GM19193 (cell line): ENCODE measurements at regions not wholly inside any gene's neighbourhood (a gene's known extent, or its start where the extent isn't known, plus 50 kb on each side); places are given as distances from the start of the nearest gene placed in this dataset.

Experiments used
- POLR2A ChIP-seq: IDR thresholded peaks from 4 replicates; pipeline ENCODE4 v1.6.1; 2011; ENCODE audit not compliant: insufficient read depth, insufficient read length; ENCODE audit errors: extremely low read depth

DNA sequence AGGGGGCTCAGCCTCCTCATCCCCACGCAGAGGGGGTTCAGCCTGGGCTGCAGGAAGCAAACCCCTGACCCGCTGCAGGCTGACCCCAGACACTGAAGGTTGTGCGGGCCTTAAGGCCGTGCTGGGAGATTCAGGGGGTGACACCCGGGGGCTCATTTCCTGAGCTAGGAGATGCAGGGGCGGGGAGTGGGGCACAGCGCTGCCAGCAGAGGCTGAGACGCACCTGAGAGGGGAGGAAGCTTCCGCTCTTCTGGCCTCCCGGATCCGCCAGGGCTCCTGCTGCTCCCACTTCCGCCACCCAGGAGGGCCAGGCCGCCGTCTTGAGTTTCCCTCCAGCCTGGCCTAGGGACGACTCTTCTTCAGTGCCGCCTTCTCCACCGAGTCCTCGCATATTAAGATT lies 173.2 kb upstream of the FOXF1 start:
- no peak for TF ChIP-seq POLR2A

DNA sequence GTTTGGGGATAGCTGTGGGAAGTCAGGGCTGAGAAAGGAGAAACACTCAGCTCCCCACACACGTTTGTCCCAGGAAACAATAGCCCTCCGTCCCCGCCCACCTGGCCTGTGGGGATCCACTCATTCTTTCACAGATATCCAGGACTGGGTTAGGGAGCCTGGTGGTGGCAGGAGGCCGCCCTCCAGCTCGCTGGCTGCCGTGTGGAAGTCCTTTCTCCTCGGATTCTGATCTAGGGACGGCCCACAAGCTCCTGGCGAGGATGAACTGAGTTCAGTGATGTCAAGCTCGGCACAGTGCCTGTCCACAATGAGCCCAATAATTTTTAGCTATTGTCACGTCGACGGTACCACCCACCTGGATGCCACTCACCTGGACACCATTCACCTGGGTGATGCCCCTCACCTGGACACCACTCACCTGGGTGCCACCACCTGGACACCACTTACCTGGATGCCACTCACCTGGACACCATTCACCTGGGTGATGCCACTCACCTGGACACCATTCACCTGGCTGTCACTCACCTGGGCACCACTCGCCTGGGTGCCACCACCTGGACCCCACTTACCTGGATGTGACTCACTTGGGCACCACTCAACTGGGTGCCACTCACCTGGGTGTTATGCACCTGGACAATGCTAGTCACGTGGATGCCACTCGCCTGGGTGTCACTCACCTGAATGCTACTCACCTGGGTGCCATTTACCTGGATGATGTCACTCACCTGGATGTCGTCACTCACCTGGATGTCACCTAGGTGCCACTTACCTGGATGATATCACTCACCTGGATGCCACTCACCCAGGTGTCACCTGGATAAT lies 172.5 kb upstream of the FOXF1 start:
- no peak for TF ChIP-seq POLR2A

DNA sequence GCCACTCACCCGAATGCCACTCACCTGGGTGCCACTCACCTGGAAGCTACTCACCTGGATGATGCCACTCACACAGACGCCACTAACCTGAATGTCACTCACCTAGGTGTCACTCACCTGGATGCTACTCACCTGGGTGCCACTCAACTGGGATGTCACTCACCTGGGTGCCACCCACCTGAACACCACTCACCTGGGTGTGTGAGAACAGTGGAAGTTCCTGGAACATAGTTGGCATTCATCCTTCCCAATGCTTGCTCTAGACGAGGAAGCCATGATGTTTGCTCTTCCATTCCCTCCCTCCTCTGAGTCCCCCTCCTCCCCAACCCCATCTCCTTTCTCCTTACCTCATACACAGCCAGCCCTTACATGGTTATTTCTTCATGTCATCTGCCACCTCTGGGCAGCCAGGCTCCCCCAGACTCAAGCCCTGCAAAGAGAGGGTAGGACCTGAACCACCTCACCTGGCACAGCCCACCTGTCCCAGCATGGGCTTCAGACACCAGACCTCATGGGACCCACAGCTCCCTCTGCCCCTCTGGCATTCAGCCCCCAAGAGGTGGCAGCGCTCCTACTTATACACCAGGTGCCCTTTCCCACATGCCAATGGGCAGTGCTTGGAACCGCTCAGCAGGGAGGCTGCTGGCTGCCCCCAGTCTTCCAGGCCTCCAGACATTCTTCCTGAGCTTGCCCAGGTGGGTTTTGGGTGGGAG lies 171.8 kb upstream of the FOXF1 start:
- TF ChIP-seq POLR2A: no peak

DNA sequence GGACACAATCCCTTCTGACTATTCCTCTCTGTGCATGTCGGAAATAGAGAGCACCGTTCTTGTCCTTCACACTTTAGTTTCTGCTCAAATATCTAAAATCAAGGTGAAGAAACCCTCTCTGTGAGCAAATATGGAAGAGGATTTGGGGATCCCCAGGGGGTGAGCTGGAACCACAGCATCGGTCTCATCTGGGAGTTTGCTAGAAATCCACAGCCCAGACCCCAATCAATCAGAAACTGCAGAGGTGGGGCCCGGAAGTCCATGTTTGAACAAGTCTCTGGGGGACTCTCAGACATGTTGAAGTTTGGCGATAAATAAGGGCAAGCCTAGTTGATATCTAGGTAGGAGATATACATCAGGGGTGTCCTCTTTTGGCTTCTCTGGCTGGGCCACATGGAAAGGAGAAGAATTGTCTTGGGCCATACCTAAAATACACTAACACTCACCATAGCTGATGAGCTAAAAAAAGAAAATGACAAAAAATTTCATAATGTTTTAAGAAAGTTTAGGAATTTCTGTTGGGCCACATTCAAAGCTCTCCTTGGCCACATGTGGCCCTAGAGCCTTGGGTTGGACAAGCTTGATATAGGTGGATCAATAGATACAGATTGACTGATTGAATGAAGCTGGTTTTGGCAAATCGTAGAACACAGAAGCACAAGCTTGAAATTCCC lies 168.0 kb upstream of the FOXF1 start:
- TF ChIP-seq POLR2A: no peak

DNA sequence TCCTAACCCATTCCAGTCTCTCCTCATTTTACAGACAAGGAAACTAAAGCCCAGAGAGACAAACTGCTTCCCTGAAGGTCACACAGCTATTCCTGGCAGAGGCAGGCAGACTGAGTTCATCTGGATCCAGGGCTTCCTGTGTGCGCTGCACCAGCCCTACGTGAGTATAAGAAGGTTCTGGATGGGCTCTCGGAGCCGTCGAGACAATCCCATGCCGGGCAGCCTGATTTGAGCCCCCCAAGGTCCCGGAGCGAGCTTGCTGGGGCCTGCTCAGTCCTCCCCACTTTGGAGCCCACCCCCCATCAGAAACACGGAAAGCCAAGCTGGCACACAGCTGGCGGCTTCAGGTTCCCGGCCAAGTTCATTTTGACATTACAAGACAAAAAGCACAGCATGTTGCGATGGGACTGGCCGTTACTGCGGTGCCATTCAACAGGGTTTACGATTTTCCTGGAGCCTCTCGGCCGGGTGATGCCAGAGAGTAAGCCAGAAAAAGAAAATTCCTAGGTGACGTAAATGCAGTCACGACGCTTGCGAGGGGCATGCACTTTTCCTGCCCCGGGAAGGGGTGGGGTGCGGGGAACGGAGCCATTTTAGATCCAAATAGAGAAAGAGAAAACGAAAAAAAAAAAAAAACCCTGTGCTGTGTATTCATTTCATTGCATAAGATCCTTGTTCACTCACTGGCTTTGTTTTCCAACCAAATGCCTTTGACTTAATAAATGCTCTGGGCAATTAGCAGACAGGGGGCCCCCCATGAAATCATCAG lies 167.1 kb upstream of the FOXF1 start:
- no peak for TF ChIP-seq POLR2A

DNA sequence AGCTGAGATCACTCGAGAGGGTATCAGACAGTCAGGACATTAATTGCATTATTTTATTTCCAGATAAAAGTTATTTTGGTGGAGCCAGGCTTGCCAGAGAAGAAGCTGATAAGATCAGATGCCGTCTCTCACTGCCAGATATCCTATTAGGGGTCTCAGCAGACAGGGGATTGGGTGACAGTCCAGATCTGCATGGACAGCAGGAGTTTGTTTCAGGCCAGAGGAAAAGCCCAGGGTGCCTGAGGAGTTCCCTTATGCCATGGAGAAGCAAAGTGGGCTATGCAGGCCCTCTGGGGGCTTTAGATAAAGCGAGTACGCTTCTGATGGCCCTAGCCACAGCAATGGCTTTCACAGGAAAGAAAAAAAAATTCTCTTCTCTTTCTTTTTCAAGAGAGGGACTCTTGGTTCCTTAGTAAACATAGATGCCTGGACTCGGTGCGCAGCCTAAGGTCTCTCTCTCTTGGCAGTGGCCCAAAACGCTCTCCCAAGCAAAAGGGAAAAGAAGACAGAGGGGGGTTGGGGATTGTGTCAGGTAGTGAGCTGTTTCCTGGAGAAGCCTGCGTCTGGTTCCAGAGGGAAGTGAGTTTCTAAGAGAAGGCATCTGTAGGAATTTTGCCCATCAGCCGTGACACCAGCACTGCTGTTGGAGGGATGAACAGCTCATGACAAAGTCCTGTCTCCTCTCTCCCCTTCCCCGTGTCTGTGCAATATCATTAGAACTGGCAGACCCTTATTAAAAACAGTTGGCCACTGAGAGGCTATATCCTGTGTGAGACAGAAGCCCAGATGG lies 166.3 kb upstream of the FOXF1 start:
- no peak for TF ChIP-seq POLR2A

DNA sequence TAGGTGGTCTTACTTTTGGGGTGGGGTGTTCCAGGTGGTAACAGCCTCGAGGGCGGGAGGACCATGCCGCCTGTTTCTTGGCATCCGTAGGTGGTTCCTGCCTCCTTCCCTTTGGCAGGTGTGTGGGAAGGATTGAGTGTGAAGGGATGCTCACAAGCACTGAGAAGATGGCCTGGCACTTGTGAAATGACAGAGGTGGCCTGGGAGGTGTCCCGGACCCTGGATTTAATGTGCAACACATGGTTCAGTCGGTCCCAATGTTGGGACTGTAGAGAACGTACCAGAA lies 165.8 kb upstream of the FOXF1 start:
- no peak for TF ChIP-seq POLR2A

DNA sequence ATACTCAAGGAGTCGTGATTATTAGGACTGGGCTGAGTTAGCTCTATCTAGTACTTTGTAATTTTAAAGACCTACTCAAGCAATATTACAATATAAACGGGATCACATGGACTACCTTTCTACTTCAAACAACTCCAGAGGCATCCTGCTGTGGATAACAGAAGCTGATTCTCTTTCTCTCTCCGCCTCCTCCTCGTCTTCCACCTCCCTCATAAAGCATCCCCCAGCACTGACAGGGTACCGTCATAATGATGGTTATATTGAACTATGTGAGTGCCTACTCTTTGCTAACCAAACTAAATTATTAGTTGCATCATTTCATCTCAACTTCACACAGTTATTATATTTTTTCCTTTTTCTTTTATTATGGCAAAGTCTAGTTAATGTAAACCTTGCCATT lies 165.4 kb upstream of the FOXF1 start:
- no peak for TF ChIP-seq POLR2A

DNA sequence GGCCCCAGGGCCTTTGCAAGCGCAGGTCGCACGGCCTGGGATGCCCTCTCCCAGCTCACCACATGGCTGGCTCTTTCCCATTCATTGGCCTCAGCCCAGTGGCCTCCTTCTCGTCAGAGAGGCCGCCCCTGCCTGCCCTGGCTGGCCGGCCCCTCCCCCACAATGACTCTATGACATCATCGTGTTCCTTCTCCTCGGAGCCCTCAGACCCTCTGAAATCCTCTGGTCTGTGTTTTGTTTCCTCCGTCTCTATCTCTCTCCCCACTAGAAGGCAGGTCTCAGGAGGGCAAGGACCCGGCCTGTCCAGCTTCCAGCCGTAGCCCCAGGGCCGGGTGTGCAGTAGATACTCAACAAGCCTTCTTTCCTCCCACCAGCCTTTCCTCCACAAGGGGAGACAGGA lies 164.8 kb upstream of the FOXF1 start:
- no peak for TF ChIP-seq POLR2A

DNA sequence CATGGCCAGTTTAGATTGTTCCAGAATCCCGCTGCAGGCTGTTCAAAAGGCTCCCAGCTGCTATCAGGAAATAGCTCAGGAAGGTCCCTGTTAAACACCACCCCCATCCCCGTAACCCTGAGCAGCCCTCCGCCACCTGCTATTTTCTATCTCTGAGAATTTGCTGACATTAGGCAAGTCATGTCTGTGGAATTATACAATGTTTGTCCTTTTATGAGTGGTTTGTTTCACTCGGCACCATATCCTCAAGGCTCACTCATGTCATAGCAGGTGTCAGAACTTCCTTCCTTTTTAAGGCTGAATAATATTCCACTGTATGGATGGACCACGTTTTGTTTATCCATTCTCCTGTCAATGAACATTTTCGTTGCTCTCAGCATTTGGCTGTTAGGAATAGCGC lies 164.3 kb upstream of the FOXF1 start:
- TF ChIP-seq POLR2A: no peak

DNA sequence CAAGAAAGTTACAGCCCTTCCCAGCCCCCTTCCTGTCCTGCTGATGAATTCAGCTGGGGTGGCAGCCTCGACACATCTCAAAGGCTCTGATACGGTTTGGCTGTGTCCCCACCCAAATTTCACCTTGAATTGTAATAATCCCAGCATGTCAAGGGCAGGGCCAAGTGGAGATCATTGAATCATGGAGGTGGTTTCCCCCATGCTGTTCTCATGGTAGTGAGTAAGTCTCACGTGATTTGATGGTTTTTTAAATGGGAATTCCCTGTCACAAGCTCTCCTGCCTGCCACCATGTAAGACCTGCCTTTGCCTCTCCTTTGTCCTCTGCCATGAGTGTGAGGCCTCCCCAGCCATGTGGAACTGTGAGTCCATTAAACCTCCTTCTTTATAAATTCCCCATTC lies 163.2 kb upstream of the FOXF1 start:
- TF ChIP-seq POLR2A: no peak

DNA sequence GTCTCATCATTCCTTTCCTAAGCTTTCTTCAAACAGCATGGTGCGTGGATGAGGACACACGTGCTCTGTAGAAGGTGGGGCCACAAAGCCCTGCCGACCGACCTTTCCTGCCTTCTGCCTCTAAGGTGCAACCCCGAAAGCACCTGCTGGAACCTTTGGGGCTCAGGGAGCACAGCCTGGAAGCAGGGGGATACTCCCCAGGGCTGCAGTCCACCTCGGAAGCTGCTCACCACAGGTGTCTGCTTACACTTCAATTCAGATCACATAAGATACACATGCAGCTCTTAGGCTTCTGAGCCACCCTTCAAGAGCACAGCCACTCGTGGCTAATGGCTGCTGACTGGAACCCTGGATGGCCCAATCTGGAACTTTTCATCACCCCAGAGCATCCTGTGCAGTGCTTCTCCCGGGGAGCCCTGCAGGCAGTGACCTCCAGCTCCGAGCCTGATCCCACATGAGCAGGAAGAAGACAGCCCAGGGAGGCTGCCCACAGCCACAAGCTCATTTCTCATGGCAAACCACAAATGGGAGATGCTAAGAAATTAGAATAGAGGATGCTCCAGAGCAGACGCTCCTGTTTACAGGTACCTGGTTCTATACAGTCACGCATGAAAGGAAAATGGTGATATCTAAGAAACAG lies 162.3 kb upstream of the FOXF1 start:
- no peak for TF ChIP-seq POLR2A

DNA sequence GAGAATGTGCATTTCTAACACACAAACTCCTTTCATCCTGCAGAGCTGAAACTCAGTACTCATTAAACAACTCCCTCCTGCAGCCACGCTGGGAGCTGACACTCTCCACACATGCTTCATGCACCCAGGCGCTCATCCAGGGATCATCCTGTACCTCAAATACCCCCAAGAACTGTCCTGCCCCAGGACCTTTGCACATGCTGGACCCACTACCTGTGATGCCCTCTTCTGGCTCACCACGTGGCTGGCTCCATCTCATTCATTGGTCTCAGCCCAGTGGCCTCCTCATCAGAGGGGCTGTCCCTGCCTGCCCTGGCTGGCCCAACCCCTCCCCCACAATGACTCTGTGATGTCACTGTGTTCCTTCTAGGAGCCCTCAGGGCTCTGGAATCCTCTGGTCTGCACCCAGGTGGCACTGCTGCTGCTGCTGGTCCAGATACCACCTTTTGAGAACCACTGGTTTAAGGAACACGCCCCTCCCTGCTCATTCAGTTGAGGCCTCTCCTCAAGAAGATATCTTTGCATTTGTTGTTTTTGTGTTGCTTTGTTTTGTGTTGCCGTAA lies 160.9 kb upstream of the FOXF1 start:
- no peak for TF ChIP-seq POLR2A

DNA sequence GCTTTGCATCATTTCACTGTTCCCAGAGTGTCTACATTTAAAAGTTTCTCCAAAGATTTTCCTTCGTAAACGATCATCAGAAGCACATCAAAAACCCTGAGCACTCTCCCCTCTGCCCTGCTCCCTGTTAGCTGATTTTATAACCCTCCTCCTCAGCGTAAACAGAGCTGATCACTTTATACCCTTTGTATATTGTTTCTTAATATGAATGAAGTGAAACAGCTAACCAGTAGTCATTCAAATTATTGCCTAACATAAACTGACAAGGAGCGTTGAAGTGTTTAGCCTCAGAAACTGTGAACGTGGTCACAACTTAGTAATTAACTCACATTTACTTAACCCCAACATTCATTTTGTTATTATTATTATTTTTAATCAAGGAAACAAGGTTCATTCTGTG lies 160.0 kb upstream of the FOXF1 start:
- TF ChIP-seq POLR2A: no peak

DNA sequence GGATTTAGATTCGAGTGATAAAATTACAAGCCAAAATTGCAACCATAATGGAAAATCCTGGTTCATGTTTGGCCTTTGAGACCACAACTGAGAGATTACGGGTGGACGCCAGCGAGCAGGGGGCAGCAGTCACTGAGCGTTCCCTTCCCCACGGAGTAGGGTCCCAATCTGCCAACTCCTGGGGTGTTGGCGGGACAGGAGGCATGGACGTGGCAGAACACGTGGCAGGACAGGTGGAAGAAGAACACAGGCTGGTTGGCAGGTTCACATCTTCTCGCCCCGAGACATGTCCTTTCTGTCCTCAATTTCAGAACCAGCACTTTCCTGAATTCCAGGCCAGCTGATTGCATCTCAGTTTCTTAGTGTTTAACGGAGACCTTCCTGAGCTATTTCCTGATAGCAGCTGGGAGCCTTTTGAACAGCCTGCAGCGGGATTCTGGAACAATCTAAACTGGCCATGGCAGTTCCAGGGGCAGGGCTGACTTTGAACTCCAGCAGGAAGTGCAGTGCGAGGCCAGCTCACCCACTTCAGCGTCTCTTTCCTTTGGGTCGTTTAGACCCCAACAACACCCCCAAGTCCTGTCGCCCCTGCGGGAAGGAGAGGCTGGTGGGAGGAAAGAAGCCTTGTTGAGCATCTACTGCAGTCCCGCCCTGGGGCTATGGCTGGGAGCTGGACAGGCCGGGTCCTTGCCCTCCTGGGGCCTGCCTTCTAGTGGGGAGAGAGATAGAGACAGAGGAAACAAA lies 159.1 kb upstream of the FOXF1 start:
- no peak for TF ChIP-seq POLR2A
